HL-60 (cell line): ENCODE measurements at regions not wholly inside any gene's neighbourhood (a gene's known extent, or its start where the extent isn't known, plus 50 kb on each side); places are given as distances from the start of the nearest gene placed in this dataset.

Source experiments
- DNase-seq, 2 experiments: peaks; one replicate each; pipeline ENCODE4 v3.0.0-alpha.2; 2010 to 2020; ENCODE audit warnings: low read depth in 1 of 2, low spot score in 1 of 2
- H3K27ac ChIP-seq: fragments of 250-450 bp; sonication (Bioruptor Pico); replicated peaks from 2 replicates; pipeline ENCODE4 v1.5.1; 2020; ENCODE audit warnings: mild to moderate bottlenecking, moderate library complexity
- H3K27me3 ChIP-seq: fragments of 250-450 bp; sonication (Bioruptor Pico); 2 replicates; pipeline ENCODE4 v1.5.1; 2021; ENCODE audit warnings: mild to moderate bottlenecking, moderate library complexity; ENCODE audit not compliant: insufficient read depth, poor library complexity, severe bottlenecking
- H3K4me3 ChIP-seq: replicated peaks from 2 replicates; pipeline ENCODE4 v1.5.1; 2011; ENCODE audit warnings: mild to moderate bottlenecking, control low read depth, low read length; ENCODE audit not compliant: insufficient read depth
- GABPA ChIP-seq: IDR thresholded peaks from 2 replicates; pipeline ENCODE4 v1.6.1; 2012; ENCODE audit warnings: low read depth
- POLR2AphosphoS5 ChIP-seq: IDR thresholded peaks from 2 replicates; pipeline ENCODE4 v1.6.1; 2012; ENCODE audit warnings: low read depth
- SPI1 ChIP-seq: IDR thresholded peaks from 2 replicates; pipeline ENCODE4 v1.6.1; 2012; ENCODE audit warnings: low read depth, mild to moderate bottlenecking, borderline replicate concordance
- TF ChIP-seq, protein P1 (sequence below): IDR thresholded peaks from 2 replicates; pipeline ENCODE4 v1.6.1; 2012; ENCODE audit warnings: low read depth; ENCODE audit not compliant: insufficient replicate concordance
- TF ChIP-seq, protein P2 (sequence below): IDR thresholded peaks from one replicate; pipeline ENCODE4 v1.5.1; 2011; ENCODE audit warnings: low read length, control low read depth, inconsistent platforms; ENCODE audit not compliant: insufficient read depth

DNA sequence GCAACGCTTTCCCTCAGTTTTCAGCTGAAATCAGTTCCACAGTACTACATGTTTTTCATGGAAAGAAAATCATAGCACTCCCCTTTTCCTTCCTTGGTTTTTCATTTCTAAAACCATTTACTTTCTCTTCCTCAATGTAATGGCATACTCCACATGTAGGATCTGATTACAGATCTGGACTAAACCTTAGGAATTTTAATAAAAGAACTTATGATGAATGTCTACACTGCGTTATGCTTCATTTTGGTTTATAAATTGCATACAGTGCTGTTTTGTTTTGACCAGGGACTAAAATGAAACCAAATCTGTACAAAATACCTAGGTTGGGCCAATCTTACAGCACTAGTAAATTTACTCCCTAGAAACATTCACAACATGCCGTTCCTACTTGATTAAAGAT, 589.9 kb downstream of the TBC1D4 start:
- Histone ChIP-seq H3K4me3 (no peak overlapping the region), H3K27me3 (no peaks in the 10 kb centered on the region), H3K27ac (no peak overlapping the region)
- TF ChIP-seq, protein P1, sequence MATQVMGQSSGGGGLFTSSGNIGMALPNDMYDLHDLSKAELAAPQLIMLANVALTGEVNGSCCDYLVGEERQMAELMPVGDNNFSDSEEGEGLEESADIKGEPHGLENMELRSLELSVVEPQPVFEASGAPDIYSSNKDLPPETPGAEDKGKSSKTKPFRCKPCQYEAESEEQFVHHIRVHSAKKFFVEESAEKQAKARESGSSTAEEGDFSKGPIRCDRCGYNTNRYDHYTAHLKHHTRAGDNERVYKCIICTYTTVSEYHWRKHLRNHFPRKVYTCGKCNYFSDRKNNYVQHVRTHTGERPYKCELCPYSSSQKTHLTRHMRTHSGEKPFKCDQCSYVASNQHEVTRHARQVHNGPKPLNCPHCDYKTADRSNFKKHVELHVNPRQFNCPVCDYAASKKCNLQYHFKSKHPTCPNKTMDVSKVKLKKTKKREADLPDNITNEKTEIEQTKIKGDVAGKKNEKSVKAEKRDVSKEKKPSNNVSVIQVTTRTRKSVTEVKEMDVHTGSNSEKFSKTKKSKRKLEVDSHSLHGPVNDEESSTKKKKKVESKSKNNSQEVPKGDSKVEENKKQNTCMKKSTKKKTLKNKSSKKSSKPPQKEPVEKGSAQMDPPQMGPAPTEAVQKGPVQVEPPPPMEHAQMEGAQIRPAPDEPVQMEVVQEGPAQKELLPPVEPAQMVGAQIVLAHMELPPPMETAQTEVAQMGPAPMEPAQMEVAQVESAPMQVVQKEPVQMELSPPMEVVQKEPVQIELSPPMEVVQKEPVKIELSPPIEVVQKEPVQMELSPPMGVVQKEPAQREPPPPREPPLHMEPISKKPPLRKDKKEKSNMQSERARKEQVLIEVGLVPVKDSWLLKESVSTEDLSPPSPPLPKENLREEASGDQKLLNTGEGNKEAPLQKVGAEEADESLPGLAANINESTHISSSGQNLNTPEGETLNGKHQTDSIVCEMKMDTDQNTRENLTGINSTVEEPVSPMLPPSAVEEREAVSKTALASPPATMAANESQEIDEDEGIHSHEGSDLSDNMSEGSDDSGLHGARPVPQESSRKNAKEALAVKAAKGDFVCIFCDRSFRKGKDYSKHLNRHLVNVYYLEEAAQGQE, result no peak
- TF ChIP-seq, protein P2, sequence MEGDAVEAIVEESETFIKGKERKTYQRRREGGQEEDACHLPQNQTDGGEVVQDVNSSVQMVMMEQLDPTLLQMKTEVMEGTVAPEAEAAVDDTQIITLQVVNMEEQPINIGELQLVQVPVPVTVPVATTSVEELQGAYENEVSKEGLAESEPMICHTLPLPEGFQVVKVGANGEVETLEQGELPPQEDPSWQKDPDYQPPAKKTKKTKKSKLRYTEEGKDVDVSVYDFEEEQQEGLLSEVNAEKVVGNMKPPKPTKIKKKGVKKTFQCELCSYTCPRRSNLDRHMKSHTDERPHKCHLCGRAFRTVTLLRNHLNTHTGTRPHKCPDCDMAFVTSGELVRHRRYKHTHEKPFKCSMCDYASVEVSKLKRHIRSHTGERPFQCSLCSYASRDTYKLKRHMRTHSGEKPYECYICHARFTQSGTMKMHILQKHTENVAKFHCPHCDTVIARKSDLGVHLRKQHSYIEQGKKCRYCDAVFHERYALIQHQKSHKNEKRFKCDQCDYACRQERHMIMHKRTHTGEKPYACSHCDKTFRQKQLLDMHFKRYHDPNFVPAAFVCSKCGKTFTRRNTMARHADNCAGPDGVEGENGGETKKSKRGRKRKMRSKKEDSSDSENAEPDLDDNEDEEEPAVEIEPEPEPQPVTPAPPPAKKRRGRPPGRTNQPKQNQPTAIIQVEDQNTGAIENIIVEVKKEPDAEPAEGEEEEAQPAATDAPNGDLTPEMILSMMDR, result no peak
- TF ChIP-seq POLR2AphosphoS5 (no peak), SPI1 (no peak), GABPA (no peak)
- DNase-seq, result no peak

DNA sequence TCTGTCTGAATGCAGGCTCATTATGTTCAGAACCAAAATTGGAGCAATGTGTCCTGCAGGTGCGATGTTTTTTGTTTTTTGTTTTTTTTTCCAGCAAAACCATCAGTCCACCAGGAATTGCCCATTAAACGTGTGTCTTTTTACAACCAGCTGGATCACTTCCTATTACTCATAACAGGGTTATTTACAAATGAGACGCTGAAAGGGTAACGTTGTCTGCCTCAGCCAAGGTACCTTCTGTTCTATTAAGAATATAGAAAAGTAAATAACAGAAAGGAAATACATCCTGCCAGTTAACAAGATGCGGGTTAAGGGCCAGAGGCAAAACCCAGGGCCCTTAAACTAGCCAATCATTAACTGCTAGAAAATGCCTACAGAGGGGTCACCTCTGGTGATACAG, 590.4 kb downstream of the TBC1D4 start:
- Histone ChIP-seq H3K4me3 (no peak overlapping the region), H3K27me3 (no peaks in the 10 kb centered on the region), H3K27ac (no peak overlapping the region)
- TF ChIP-seq SPI1 (no peak), GABPA (no peak), POLR2AphosphoS5 (no peak)
- TF ChIP-seq, protein P1, result no peak
- TF ChIP-seq, protein P2, result no peak
- no peak for DNase-seq

DNA sequence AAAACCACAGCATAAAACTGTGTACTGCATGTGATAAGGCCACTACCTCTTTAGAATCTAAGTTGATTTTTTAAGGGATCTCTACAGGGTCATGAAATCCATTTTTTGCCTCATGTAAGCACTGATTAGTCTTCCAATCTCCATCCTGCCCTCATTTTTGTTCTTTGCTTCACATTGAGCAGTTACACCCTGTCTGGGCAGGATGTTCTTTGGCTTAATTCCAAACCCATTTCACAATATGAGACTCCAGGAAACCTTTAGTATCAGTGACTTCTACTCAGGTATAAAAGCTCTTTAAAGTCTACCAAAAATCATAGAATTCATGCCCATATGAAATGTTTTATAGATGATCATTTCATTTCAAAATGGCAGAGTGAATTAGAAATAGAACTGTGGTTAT, 592.6 kb downstream of the TBC1D4 start:
- DNase-seq, result no peak
- Histone ChIP-seq H3K4me3 (no peak overlapping the region), H3K27me3 (no peaks in the 10 kb centered on the region), H3K27ac (no peak overlapping the region)
- TF ChIP-seq SPI1 (no peak), GABPA (no peak), POLR2AphosphoS5 (no peak)
- TF ChIP-seq, protein P2, result no peak
- TF ChIP-seq, protein P1, result no peak
